COLO668 (cell line): ENCODE measurements at regions not wholly inside any gene's neighbourhood (a gene's known extent, or its start where the extent isn't known, plus 50 kb on each side); places are given as distances from the start of the nearest gene placed in this dataset.

Experiments used
- DNase-seq: peaks from one replicate; lab custom pipeline; 2025; ENCODE audit not compliant: unreplicated experiment; lab: John Stamatoyannopoulos, UW

GRCh38 chr2:19507137-19507536 lies 148.7 kb upstream of the OSR1 start:
- DNase-seq = no peak

GRCh38 chr2:19505199-19506136 lies 147.0 kb upstream of the OSR1 start:
- DNase-seq = no peak

GRCh38 chr2:19504400-19505198 lies 146.2 kb upstream of the OSR1 start:
- DNase-seq = peak; percentile 73

GRCh38 chr2:19503915-19504314 lies 145.5 kb upstream of the OSR1 start:
- DNase-seq = no peak

- no peak for DNase-seq
Measured at GRCh38 chr2:19503406-19503805, 145.0 kb upstream of the OSR1 start.

GRCh38 chr2:19500126-19500525 lies 141.7 kb upstream of the OSR1 start:
- DNase-seq = no peak

- no peak for DNase-seq
Measured at GRCh38 chr2:19496646-19497045, 138.2 kb upstream of the OSR1 start.

GRCh38 chr2:19494241-19494640 lies 135.8 kb upstream of the OSR1 start:
- no peak for DNase-seq

GRCh38 chr2:19491796-19492195 lies 133.4 kb upstream of the OSR1 start:
- no peak for DNase-seq

GRCh38 chr2:19490846-19491435 lies 132.5 kb upstream of the OSR1 start:
- DNase-seq = no peak

- DNase-seq = no peak
Measured at GRCh38 chr2:19488009-19488691, 129.7 kb upstream of the OSR1 start.

GRCh38 chr2:19484736-19485135 lies 126.3 kb upstream of the OSR1 start:
- no peak for DNase-seq

- no peak for DNase-seq
Measured at GRCh38 chr2:19480673-19481072, 122.2 kb upstream of the OSR1 start.

- no peak for DNase-seq
Measured at GRCh38 chr2:19479666-19480065, 121.2 kb upstream of the OSR1 start.

- DNase-seq = no peak
Measured at GRCh38 chr2:19478409-19478808, 120.0 kb upstream of the OSR1 start.

GRCh38 chr2:19476327-19476726 lies 117.9 kb upstream of the OSR1 start:
- DNase-seq = no peak

GRCh38 chr2:19474128-19474527 lies 115.7 kb upstream of the OSR1 start:
- DNase-seq = no peak

- no peak for DNase-seq
Measured at GRCh38 chr2:19473350-19473749, 114.9 kb upstream of the OSR1 start.

GRCh38 chr2:19472391-19472978 lies 114.1 kb upstream of the OSR1 start:
- no peak for DNase-seq

GRCh38 chr2:19471491-19471890 lies 113.1 kb upstream of the OSR1 start:
- DNase-seq = no peak

GRCh38 chr2:19465978-19466377 lies 107.6 kb upstream of the OSR1 start:
- DNase-seq = no peak
